AG09309 (cell line): ENCODE measurements at regions not wholly inside any gene's neighbourhood (a gene's known extent, or its start where the extent isn't known, plus 50 kb on each side); places are given as distances from the start of the nearest gene placed in this dataset.

Experiments used
- DNase-seq: peaks from one replicate; pipeline ENCODE4 v3.0.0-alpha.2; 2010; ENCODE audit warnings: low read depth
- H3K4me3 ChIP-seq: 2 replicates; pipeline ENCODE4 v1.5.1; 2011; ENCODE audit warnings: mild to moderate bottlenecking, low read depth, low read length, moderate library complexity; ENCODE audit not compliant: control insufficient read depth
- CTCF ChIP-seq: IDR thresholded peaks from 2 replicates; pipeline ENCODE4 v1.5.1; 2011; ENCODE audit warnings: mild to moderate bottlenecking, low read depth, low read length, inconsistent platforms; ENCODE audit not compliant: insufficient read depth, control insufficient read depth; ENCODE audit errors: missing control alignments

GRCh38 chr1:10910681-10911489, 101.6 kb upstream of the TARDBP start:
- TF ChIP-seq CTCF, result no peak
- no peak for DNase-seq
- H3K4me3 ChIP-seq, result no peak overlapping the region

GRCh38 chr1:10911490-10912166, 100.8 kb upstream of the TARDBP start:
- DNase-seq, result no peak
- no peak overlapping the region for H3K4me3 ChIP-seq
- no peak for TF ChIP-seq CTCF

- TF ChIP-seq CTCF, result no peak
- no peak overlapping the region for H3K4me3 ChIP-seq
- no peak for DNase-seq
Measured at GRCh38 chr1:10912441-10912840, 100.0 kb upstream of the TARDBP start.

GRCh38 chr1:10914056-10914455, 98.4 kb upstream of the TARDBP start:
- DNase-seq, result no peak
- no peak for TF ChIP-seq CTCF
- H3K4me3 ChIP-seq, result no peak overlapping the region

- no peak for DNase-seq
Measured at GRCh38 chr1:10915594-10915993, 96.9 kb upstream of the TARDBP start.

GRCh38 chr1:10916311-10916710, 96.1 kb upstream of the TARDBP start:
- DNase-seq, result no peak
- TF ChIP-seq CTCF, result no peak
- H3K4me3 ChIP-seq, result no peak overlapping the region

More at GRCh38 chr1:10915594-10915993, 96.9 kb upstream of the TARDBP start:
- H3K4me3 ChIP-seq, result no peak overlapping the region
- TF ChIP-seq CTCF, result no peak
